ENCODE measurements at regions not wholly inside any gene's neighbourhood (a gene's known extent, or its start where the extent isn't known, plus 50 kb on each side); places are given as distances from the start of the nearest gene placed in this dataset.

GRCh38 chr1:229029879-229030235 lies 241.1 kb upstream of the RAB4A start:
- peak overlapping the region in 1 of 21 experiments; percentile 11 for H3K27ac ChIP-seq

GRCh38 chr1:229030630-229031029 lies 240.3 kb upstream of the RAB4A start:
- Histone ChIP-seq H3K27ac (no peak overlapping the region), H3K4me3 (no peak overlapping the region)

More at GRCh38 chr1:229029879-229030235, 241.1 kb upstream of the RAB4A start:
- H3K4me3 ChIP-seq: no peak overlapping the region

GRCh38 chr1:229031061-229031460 lies 239.8 kb upstream of the RAB4A start:
- no peak overlapping the region for H3K4me3 ChIP-seq
- H3K27ac ChIP-seq: no peak overlapping the region

- Histone ChIP-seq H3K4me3 (no peak overlapping the region), H3K27ac (no peak overlapping the region)
Measured at GRCh38 chr1:229031481-229032341, 239.2 kb upstream of the RAB4A start.

GRCh38 chr1:229032375-229032774 lies 238.5 kb upstream of the RAB4A start:
- H3K27ac ChIP-seq: peak overlapping the region in 1 of 21 experiments; percentile 33
- H3K4me3 ChIP-seq: no peak overlapping the region

GRCh38 chr1:229033480-229033879 lies 237.4 kb upstream of the RAB4A start:
- Histone ChIP-seq H3K4me3 (no peak overlapping the region), H3K27ac (no peak overlapping the region)

GRCh38 chr1:229034342-229034741 lies 236.6 kb upstream of the RAB4A start:
- Histone ChIP-seq H3K27ac (no peak overlapping the region), H3K4me3 (no peak overlapping the region)

- no peak overlapping the region for H3K4me3 ChIP-seq
- peak overlapping the region in 3 of 21 experiments; percentile 8 to 59 (median 39) for H3K27ac ChIP-seq
Measured at GRCh38 chr1:229035054-229035747, 235.7 kb upstream of the RAB4A start.

GRCh38 chr1:229035748-229036082 lies 235.2 kb upstream of the RAB4A start:
- Histone ChIP-seq H3K27ac (peak overlapping the region in 3 of 21 experiments; percentile 8 to 59 (median 39)), H3K4me3 (no peak overlapping the region)

GRCh38 chr1:229037806-229038405 lies 233.0 kb upstream of the RAB4A start:
- no peak overlapping the region for H3K4me3 ChIP-seq
- H3K27ac ChIP-seq: no peak overlapping the region

- H3K27ac ChIP-seq: no peak overlapping the region
- H3K4me3 ChIP-seq: no peak overlapping the region
Measured at GRCh38 chr1:229040630-229041358, 230.1 kb upstream of the RAB4A start.

- no peak overlapping the region for H3K27ac ChIP-seq
- H3K4me3 ChIP-seq: no peak overlapping the region
Measured at GRCh38 chr1:229041946-229042345, 229.0 kb upstream of the RAB4A start.

GRCh38 chr1:229042482-229042881 lies 228.4 kb upstream of the RAB4A start:
- Histone ChIP-seq H3K4me3 (no peak overlapping the region), H3K27ac (no peak overlapping the region)

- no peak overlapping the region for H3K27ac ChIP-seq
- no peak overlapping the region for H3K4me3 ChIP-seq
Measured at GRCh38 chr1:229043115-229043514, 227.8 kb upstream of the RAB4A start.

- no peak overlapping the region for H3K4me3 ChIP-seq
Measured at GRCh38 chr1:229046251-229046853, 224.6 kb upstream of the RAB4A start.

GRCh38 chr1:229047161-229047839 lies 223.6 kb upstream of the RAB4A start:
- no peak overlapping the region for H3K27ac ChIP-seq
- no peak overlapping the region for H3K4me3 ChIP-seq

More at GRCh38 chr1:229046251-229046853, 224.6 kb upstream of the RAB4A start:
- H3K27ac ChIP-seq: no peak overlapping the region

- H3K4me3 ChIP-seq: no peak overlapping the region
- H3K27ac ChIP-seq: no peak overlapping the region
Measured at GRCh38 chr1:229047840-229048620, 222.9 kb upstream of the RAB4A start.

- no peak overlapping the region for H3K27ac ChIP-seq
- no peak overlapping the region for H3K4me3 ChIP-seq
Measured at GRCh38 chr1:229048896-229049295, 222.0 kb upstream of the RAB4A start.
